Psoas muscle (tissue), 7 donors: ENCODE measurements at regions not wholly inside any gene's neighbourhood (a gene's known extent, or its start where the extent isn't known, plus 50 kb on each side); places are given as distances from the start of the nearest gene placed in this dataset.

ENCODE experiments used
- ATAC-seq, 4 donors: fragments of 200-7000 bp; cut with Tn5 transposase; one replicate each; pipeline ENCODE4 v1.9.1; 2020; ENCODE audit warnings: moderate library complexity in 3 of 4, mild to moderate bottlenecking in 2 of 4
- DNase-seq, 2 donors: peaks; one replicate each; pipeline ENCODE4 v3.0.0-alpha.2; 2020
- H3K27ac ChIP-seq: fragments of 200-600 bp; one replicate; pipeline ENCODE4 v1.8.0; 2022
- H3K27me3 ChIP-seq, 3 donors: fragments of 200-600 bp in 1 of 3; one replicate each; pipeline versions ENCODE4 v1.6.1 to v1.8.0; 2013 to 2022; ENCODE audit warnings: low read length in 2 of 3, mild to moderate bottlenecking in 2 of 3, moderate library complexity in 1 of 3; ENCODE audit not compliant: insufficient read depth in 3 of 3
- H3K36me3 ChIP-seq, 2 donors: fragments of 200-600 bp in 1 of 2; one replicate each; pipeline versions ENCODE4 v1.6.1 to v1.8.0; 2013 to 2022; ENCODE audit warnings: low read depth in 1 of 2, mild to moderate bottlenecking in 1 of 2, moderate library complexity in 1 of 2; ENCODE audit not compliant: insufficient read depth in 1 of 2
- H3K4me1 ChIP-seq: fragments of 200-600 bp; one replicate; pipeline ENCODE4 v1.8.0; 2022
- H3K4me3 ChIP-seq: fragments of 200-600 bp; one replicate; pipeline ENCODE4 v1.8.0; 2022; ENCODE audit warnings: mild to moderate bottlenecking
- H3K9me3 ChIP-seq: fragments of 200-600 bp; one replicate; pipeline ENCODE4 v1.8.0; 2022
- CTCF ChIP-seq: fragments of 200-600 bp; IDR thresholded peaks from one replicate; pipeline ENCODE4 v1.8.0; 2022; ENCODE audit warnings: antibody characterized with exemption
- WGBS, 3 donors: extraction: QIAGEN DNeasy Blood & Tissue Kit; methylation state at CpG; one replicate each; pipeline versions ENCODE4 v1.1.6 to v1.1.7; 2013; 5-methylcytosine and 5-hydroxymethylcytosine counted together
- intact Hi-C, 2 donors: fragments of 100-400 bp; cut with DNase I; formaldehyde crosslinking; loops; one replicate each; pipeline versions ENCODE4 v1.11.0 to v1.14.2; 2022
- donor health status: healthy with polysubstance abuse.
- donor health status: DM: no; HTN: no; CAD: no; lungs with moderate emphysema.
- donor health status: Bipolar disorder and iron deficiency.
- donor health status: healthy.
- donor health status: DM: yes; HTN: yes; CAD: no.
- donor health status: DM: no; HTN: no; CAD: no.
- donor health status: DM: yes; HTN: yes; CAD: no.

GRCh38 chr21:16788584-16788983 lies 724.3 kb upstream of the CXADR start:
- Histone ChIP-seq H3K27me3 (no peaks in the 10 kb centered on the region), H3K4me1 (no peaks in the 10 kb centered on the region), H3K36me3 (no peaks in the 10 kb centered on the region), H3K9me3 (peaks cover 8% of the 10 kb centered on the region), H3K27ac (no peak overlapping the region), H3K4me3 (no peak overlapping the region)
- ATAC-seq (no peak), DNase-seq (no peak)
- intact Hi-C loops, result no loop called here
- no peak for TF ChIP-seq CTCF
- WGBS, 3 donors, result 27 to 37% (median 28%) methylated on average over 2 of the region's 2 CpGs

- Histone ChIP-seq H3K27me3 (no peaks in the 10 kb centered on the region), H3K36me3 (no peaks in the 10 kb centered on the region), H3K9me3 (peaks cover under 1% of the 10 kb centered on the region), H3K4me1 (no peaks in the 10 kb centered on the region), H3K27ac (no peak overlapping the region), H3K4me3 (no peak overlapping the region)
- DNase-seq (no peak), ATAC-seq (no peak)
- intact Hi-C loops, result no loop called here
- no peak for TF ChIP-seq CTCF
- WGBS, 3 donors, result 75 to 85% (median 80%) methylated on average over 3 of the region's 3 CpGs
These were observed 723.2 kb upstream of the CXADR start for GRCh38 chr21:16789636-16790035.

GRCh38 chr21:16792101-16792500 lies 720.7 kb upstream of the CXADR start:
- no peak overlapping the region for H3K27ac ChIP-seq
- DNase-seq (no peak), ATAC-seq (no peak)
- no peaks in the 10 kb centered on the region for H3K4me1 ChIP-seq
- H3K9me3 ChIP-seq, result no peaks in the 10 kb centered on the region
- intact Hi-C loops, result no loop called here
- H3K4me3 ChIP-seq, result no peak overlapping the region
- no peaks in the 10 kb centered on the region for H3K27me3 ChIP-seq
- no peak for TF ChIP-seq CTCF
- no peaks in the 10 kb centered on the region for H3K36me3 ChIP-seq
- 71 to 85% (median 71%) methylated on average over 5 of the region's 5 CpGs for WGBS, 3 donors

GRCh38 chr21:16794950-16795349 lies 717.9 kb upstream of the CXADR start:
- no peaks in the 10 kb centered on the region for H3K4me1 ChIP-seq
- H3K9me3 ChIP-seq, result no peaks in the 10 kb centered on the region
- no peaks in the 10 kb centered on the region for H3K36me3 ChIP-seq
- ATAC-seq (peak; percentile 65 to 91 (median 85)), DNase-seq (peak in 1 of 2 donors; percentile 26)
- WGBS, 3 donors, result 32 to 61% (median 40%) methylated on average over 3 of the region's 3 CpGs
- intact Hi-C loops, result no loop called here
- no peak overlapping the region for H3K27ac ChIP-seq
- H3K27me3 ChIP-seq, result no peaks in the 10 kb centered on the region
- TF ChIP-seq CTCF, result no peak
- no peak overlapping the region for H3K4me3 ChIP-seq

GRCh38 chr21:16796776-16797175 lies 716.1 kb upstream of the CXADR start:
- Histone ChIP-seq H3K4me1 (no peaks in the 10 kb centered on the region), H3K4me3 (no peak overlapping the region), H3K36me3 (no peaks in the 10 kb centered on the region), H3K27me3 (no peaks in the 10 kb centered on the region), H3K9me3 (no peaks in the 10 kb centered on the region), H3K27ac (no peak overlapping the region)
- DNase-seq, result no peak
- TF ChIP-seq CTCF, result no peak
- intact Hi-C loops, result no loop called here
- no peak for ATAC-seq
